ENCODE measurements at regions not wholly inside any gene's neighbourhood (a gene's known extent, or its start where the extent isn't known, plus 50 kb on each side); places are given as distances from the start of the nearest gene placed in this dataset.
"Not testable (repeated sequence)": the region's sequence is repeated elsewhere in the genome, so short reads cannot be mapped to it uniquely, and the experiment has no call there.

GRCh38 chr20:48367541-48368358 lies 460.0 kb downstream of the PREX1 start:
- not testable (repeated sequence) for H3K9me3 ChIP-seq (ENCODE audit: insufficient read depth, low read length, severe bottlenecking); H3K79me2 ChIP-seq (ENCODE audit: insufficient read depth, low read length); H3K27me3 ChIP-seq (ENCODE audit: insufficient read depth, low read length, poor library complexity); H4K20me1 ChIP-seq (ENCODE audit: insufficient read depth, low read length); H3K36me3 ChIP-seq (ENCODE audit: insufficient read depth, low read length)
- DNase-seq (peak; percentile 91), ATAC-seq (ENCODE audit: insufficient read depth, low read depth) (peak; percentile 90)
- Histone ChIP-seq H3K4me3 (ENCODE audit: low read depth in 1 of 2, low read length in 2 of 2) (peak overlapping the region in 1 of 2 experiments; percentile 38; a peak in 2 of 4 replicates), H3K27ac (ENCODE audit: low read length) (peak overlapping the region; percentile 94), H2AFZ (ENCODE audit: low read depth, low read length) (peak overlapping the region; percentile 44; the same call in 1 of the 2 replicates), H3K4me1 (ENCODE audit: insufficient read depth, low read length) (peaks cover 67% of the 10 kb centered on the region), H3K9ac (ENCODE audit: low read depth, low read length) (peak overlapping the region; percentile 60), H3K4me2 (ENCODE audit: insufficient read depth, low read length) (peak overlapping the region; percentile 55)

- H3K9ac ChIP-seq (ENCODE audit: low read depth, low read length): peak overlapping the region; percentile 60; the same call in 1 of the 2 replicates
- H3K79me2 ChIP-seq (ENCODE audit: insufficient read depth, low read length): no peaks in the 10 kb centered on the region
- H3K36me3 ChIP-seq (ENCODE audit: insufficient read depth, low read length): no peaks in the 10 kb centered on the region
- DNase-seq (no peak), ATAC-seq (ENCODE audit: insufficient read depth, low read depth) (no peak)
- TF ChIP-seq EZH2 (IDR thresholded peaks at IDR 0.05; ENCODE audit: borderline replicate concordance, low read depth, low read length, severe bottlenecking): no peak
- TF ChIP-seq CTCF (IDR thresholded peaks at IDR 0.05; ENCODE audit: borderline replicate concordance, extremely low read depth, low read length, poor library complexity, severe bottlenecking): no peak
- H4K20me1 ChIP-seq (ENCODE audit: insufficient read depth, low read length): no peaks in the 10 kb centered on the region
- no peaks in the 10 kb centered on the region for H3K27me3 ChIP-seq (ENCODE audit: insufficient read depth, low read length, poor library complexity)
- H2AFZ ChIP-seq (ENCODE audit: low read depth, low read length): peak overlapping the region; percentile 33
- H3K27ac ChIP-seq (ENCODE audit: low read length): peak overlapping the region; percentile 94
- peaks cover 67% of the 10 kb centered on the region for H3K4me1 ChIP-seq (ENCODE audit: insufficient read depth, low read length)
- no peak overlapping the region for H3K4me3 ChIP-seq (ENCODE audit: low read depth in 1 of 2, low read length in 2 of 2)
- peak overlapping the region; percentile 55 for H3K4me2 ChIP-seq (ENCODE audit: insufficient read depth, low read length)
- H3K9me3 ChIP-seq (ENCODE audit: insufficient read depth, low read length, severe bottlenecking): no peaks in the 10 kb centered on the region
These were observed 461.6 kb downstream of the PREX1 start for GRCh38 chr20:48366230-48366629.

GRCh38 chr20:48364688-48365421 lies 462.9 kb downstream of the PREX1 start:
- no peaks in the 10 kb centered on the region for H3K79me2 ChIP-seq (ENCODE audit: insufficient read depth, low read length)
- H3K9me3 ChIP-seq (ENCODE audit: insufficient read depth, low read length, severe bottlenecking): no peaks in the 10 kb centered on the region
- no peak overlapping the region for H3K4me2 ChIP-seq (ENCODE audit: insufficient read depth, low read length)
- peak overlapping the region; percentile 94 for H3K27ac ChIP-seq (ENCODE audit: low read length)
- no peak for TF ChIP-seq EZH2 (IDR thresholded peaks at IDR 0.05; ENCODE audit: borderline replicate concordance, low read depth, low read length, severe bottlenecking)
- no peak for TF ChIP-seq CTCF (IDR thresholded peaks at IDR 0.05; ENCODE audit: borderline replicate concordance, extremely low read depth, low read length, poor library complexity, severe bottlenecking)
- ATAC-seq (ENCODE audit: insufficient read depth, low read depth): no peak
- H3K4me1 ChIP-seq (ENCODE audit: insufficient read depth, low read length): peaks cover 55% of the 10 kb centered on the region
- no peak overlapping the region for H3K9ac ChIP-seq (ENCODE audit: low read depth, low read length)
- H2AFZ ChIP-seq (ENCODE audit: low read depth, low read length): no peak overlapping the region; the same call in 1 of the 2 replicates
- no peak overlapping the region for H3K4me3 ChIP-seq (ENCODE audit: low read depth in 1 of 2, low read length in 2 of 2)
- no peaks in the 10 kb centered on the region for H3K36me3 ChIP-seq (ENCODE audit: insufficient read depth, low read length)
- no peak for DNase-seq
- H3K27me3 ChIP-seq (ENCODE audit: insufficient read depth, low read length, poor library complexity): no peaks in the 10 kb centered on the region
- H4K20me1 ChIP-seq (ENCODE audit: insufficient read depth, low read length): no peaks in the 10 kb centered on the region

GRCh38 chr20:48364055-48364454 lies 463.7 kb downstream of the PREX1 start:
- no peaks in the 10 kb centered on the region for H3K9me3 ChIP-seq (ENCODE audit: insufficient read depth, low read length, severe bottlenecking)
- H3K4me1 ChIP-seq (ENCODE audit: insufficient read depth, low read length): peaks cover 47% of the 10 kb centered on the region
- no peaks in the 10 kb centered on the region for H3K36me3 ChIP-seq (ENCODE audit: insufficient read depth, low read length)
- DNase-seq (no peak), ATAC-seq (ENCODE audit: insufficient read depth, low read depth) (no peak)
- no peaks in the 10 kb centered on the region for H3K27me3 ChIP-seq (ENCODE audit: insufficient read depth, low read length, poor library complexity)
- TF ChIP-seq EZH2 (IDR thresholded peaks at IDR 0.05; ENCODE audit: borderline replicate concordance, low read depth, low read length, severe bottlenecking) (no peak), CTCF (IDR thresholded peaks at IDR 0.05; ENCODE audit: borderline replicate concordance, extremely low read depth, low read length, poor library complexity, severe bottlenecking) (no peak)
- no peak overlapping the region for H3K9ac ChIP-seq (ENCODE audit: low read depth, low read length)
- H3K27ac ChIP-seq (ENCODE audit: low read length): peak overlapping the region; percentile 15
- no peak overlapping the region for H3K4me2 ChIP-seq (ENCODE audit: insufficient read depth, low read length)
- H2AFZ ChIP-seq (ENCODE audit: low read depth, low read length): no peak overlapping the region
- H4K20me1 ChIP-seq (ENCODE audit: insufficient read depth, low read length): no peaks in the 10 kb centered on the region
- H3K79me2 ChIP-seq (ENCODE audit: insufficient read depth, low read length): no peaks in the 10 kb centered on the region
- H3K4me3 ChIP-seq (ENCODE audit: low read depth in 1 of 2, low read length in 2 of 2): no peak overlapping the region
